ENCODE measurements at regions not wholly inside any gene's neighbourhood (a gene's known extent, or its start where the extent isn't known, plus 50 kb on each side); places are given as distances from the start of the nearest gene placed in this dataset.

DNA sequence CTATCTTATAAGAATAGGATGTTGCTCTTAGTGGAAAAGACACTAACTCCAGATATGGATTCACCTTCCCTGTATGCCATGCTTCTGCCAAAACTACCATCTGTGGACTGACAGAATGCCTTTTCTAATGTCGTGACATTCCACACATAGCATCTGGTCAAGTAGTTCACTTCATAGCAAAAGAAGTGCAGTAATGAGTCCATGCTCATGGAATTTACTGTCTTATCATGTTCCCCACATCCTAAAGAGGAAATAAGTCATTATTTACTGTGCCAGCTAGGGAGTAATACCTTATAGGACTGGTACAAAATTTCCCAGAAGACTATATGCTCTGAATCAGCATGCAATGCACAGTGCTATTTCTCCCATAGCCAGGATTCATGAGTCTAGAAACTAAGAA lies 562.4 kb downstream of the TLL1 start:
- Histone ChIP-seq H3K9me3 (no peaks in the 10 kb centered on the region), H3K4me3 (no peak overlapping the region), H3K36me3 (no peaks in the 10 kb centered on the region), H3K27ac (replicated peaks in 1 of 4) (no peak overlapping the region), H3K27me3 (no peaks in the 10 kb centered on the region), H3K4me1 (no peaks in the 10 kb centered on the region)
- no peak for DNase-seq (ENCODE audit: extremely low spot score)
- intact Hi-C loops (cut with DNase I) = no loop called here
- 30% methylated on average over 1 of the region's 1 CpG for WGBS
- no peak for TF ChIP-seq EP300 (IDR thresholded peaks at IDR 0.05)
- TF ChIP-seq POLR2A (IDR thresholded peaks at IDR 0.05; ENCODE audit: low read depth) = no peak
- TF ChIP-seq, protein P1, sequence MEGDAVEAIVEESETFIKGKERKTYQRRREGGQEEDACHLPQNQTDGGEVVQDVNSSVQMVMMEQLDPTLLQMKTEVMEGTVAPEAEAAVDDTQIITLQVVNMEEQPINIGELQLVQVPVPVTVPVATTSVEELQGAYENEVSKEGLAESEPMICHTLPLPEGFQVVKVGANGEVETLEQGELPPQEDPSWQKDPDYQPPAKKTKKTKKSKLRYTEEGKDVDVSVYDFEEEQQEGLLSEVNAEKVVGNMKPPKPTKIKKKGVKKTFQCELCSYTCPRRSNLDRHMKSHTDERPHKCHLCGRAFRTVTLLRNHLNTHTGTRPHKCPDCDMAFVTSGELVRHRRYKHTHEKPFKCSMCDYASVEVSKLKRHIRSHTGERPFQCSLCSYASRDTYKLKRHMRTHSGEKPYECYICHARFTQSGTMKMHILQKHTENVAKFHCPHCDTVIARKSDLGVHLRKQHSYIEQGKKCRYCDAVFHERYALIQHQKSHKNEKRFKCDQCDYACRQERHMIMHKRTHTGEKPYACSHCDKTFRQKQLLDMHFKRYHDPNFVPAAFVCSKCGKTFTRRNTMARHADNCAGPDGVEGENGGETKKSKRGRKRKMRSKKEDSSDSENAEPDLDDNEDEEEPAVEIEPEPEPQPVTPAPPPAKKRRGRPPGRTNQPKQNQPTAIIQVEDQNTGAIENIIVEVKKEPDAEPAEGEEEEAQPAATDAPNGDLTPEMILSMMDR (IDR thresholded peaks at IDR 0.05) = no peak
- no peak for TF ChIP-seq POLR2AphosphoS5 (IDR thresholded peaks at IDR 0.05)

DNA sequence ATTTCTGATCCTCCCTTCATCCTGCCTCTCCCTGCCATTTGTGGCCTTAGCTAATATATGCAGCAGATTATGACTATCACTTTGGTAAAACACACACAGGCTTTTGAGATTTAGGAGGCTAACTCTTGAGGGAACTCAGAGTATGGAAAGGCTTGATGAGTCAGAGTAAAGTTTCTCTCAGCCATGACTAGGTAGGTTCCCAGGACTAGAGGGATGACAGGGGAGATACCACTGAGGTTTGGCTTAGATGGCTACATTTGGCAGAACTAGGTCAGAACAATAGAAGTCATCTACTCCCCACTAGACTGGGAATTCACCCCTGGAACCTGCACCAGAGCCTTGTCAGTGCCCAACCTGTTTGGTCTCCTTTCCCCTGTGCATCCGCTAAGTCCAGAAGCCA lies 585.7 kb downstream of the TLL1 start:
- 100% methylated on average over 1 of the region's 1 CpG for WGBS

DNA sequence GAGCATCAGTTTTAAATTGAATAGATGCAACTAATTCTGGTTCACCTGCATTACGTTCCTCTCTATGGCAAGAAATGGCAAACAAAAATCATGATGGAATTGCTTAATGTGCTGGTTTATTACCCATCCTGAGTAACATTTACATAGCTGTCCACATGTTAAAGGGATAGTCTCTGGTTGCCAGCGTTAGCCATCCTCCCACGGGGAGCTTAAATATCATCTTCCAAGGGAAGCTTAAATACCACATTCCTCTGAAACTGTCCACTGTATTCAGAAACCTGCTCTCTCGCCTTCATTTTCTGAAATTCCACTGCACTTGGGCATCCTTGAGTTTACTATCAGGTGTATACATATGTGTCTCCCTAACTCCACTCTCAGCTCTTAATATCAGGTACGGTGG lies 586.6 kb downstream of the TLL1 start:
- 81% methylated on average over 4 of the region's 5 CpGs for WGBS
- no peak for TF ChIP-seq POLR2AphosphoS5 (IDR thresholded peaks at IDR 0.05)
- no peak for TF ChIP-seq EP300 (IDR thresholded peaks at IDR 0.05)
- TF ChIP-seq, protein P1 (IDR thresholded peaks at IDR 0.05) = no peak
- TF ChIP-seq POLR2A (IDR thresholded peaks at IDR 0.05; ENCODE audit: low read depth) = no peak
- H3K9me3 ChIP-seq = no peaks in the 10 kb centered on the region
- no peaks in the 10 kb centered on the region for H3K4me1 ChIP-seq
- DNase-seq (ENCODE audit: extremely low spot score) = no peak
- no peaks in the 10 kb centered on the region for H3K27me3 ChIP-seq
- no peaks in the 10 kb centered on the region for H3K36me3 ChIP-seq
- H3K4me3 ChIP-seq = no peak overlapping the region
- intact Hi-C loops (cut with DNase I) = no loop called here
- H3K27ac ChIP-seq (replicated peaks in 1 of 4) = no peak overlapping the region

More for the DNA sequence above, 585.7 kb downstream of the TLL1 start:
- Histone ChIP-seq H3K36me3 (no peaks in the 10 kb centered on the region), H3K27me3 (no peaks in the 10 kb centered on the region), H3K4me3 (no peak overlapping the region), H3K27ac (replicated peaks in 1 of 4) (no peak overlapping the region), H3K4me1 (no peaks in the 10 kb centered on the region), H3K9me3 (no peaks in the 10 kb centered on the region)
- intact Hi-C loops (cut with DNase I) = no loop called here
- TF ChIP-seq, protein P1 (IDR thresholded peaks at IDR 0.05) = no peak
- TF ChIP-seq POLR2AphosphoS5 (IDR thresholded peaks at IDR 0.05) (no peak), EP300 (IDR thresholded peaks at IDR 0.05) (no peak), POLR2A (IDR thresholded peaks at IDR 0.05; ENCODE audit: low read depth) (no peak)
- no peak for DNase-seq (ENCODE audit: extremely low spot score)

DNA sequence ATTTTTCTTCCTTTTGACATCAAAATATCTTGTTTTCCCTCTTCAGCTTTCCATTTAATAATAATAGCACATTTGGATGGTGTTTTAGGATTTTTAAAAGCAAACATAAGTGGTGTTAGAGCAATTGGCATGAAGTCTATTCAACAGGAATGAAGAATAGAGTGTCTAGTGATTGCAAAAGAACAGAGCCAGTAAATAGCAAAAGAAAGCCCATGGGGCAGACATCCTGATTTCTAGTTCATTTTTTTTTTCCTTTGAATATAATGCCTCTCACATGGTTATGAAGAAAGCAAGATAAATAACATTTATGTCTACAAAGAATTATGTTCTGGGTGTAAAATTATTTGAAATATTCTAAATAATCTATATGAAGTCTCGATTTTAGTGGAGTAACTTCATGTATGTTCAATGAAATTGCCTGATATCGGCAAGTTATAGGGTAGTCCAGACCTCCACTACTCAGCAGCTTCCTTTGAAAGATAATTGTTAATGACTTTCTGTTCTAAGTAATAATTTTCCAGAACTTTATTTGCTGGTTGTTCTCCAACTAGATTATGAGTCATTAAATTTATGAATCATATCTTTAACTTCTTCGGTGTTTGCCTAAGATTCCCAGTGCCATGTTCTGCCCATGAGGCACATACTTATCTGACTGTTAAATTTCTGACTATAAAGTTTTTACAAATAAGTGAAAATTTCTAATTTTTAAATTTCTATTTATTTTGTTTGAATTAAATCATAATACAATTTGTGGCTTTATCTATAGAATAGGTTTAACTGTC lies 587.9 kb downstream of the TLL1 start:
- H3K36me3 ChIP-seq = no peaks in the 10 kb centered on the region
- no peak for TF ChIP-seq EP300 (IDR thresholded peaks at IDR 0.05)
- TF ChIP-seq, protein P1 (IDR thresholded peaks at IDR 0.05) = no peak
- TF ChIP-seq POLR2A (IDR thresholded peaks at IDR 0.05; ENCODE audit: low read depth) = no peak
- TF ChIP-seq POLR2AphosphoS5 (IDR thresholded peaks at IDR 0.05) = no peak
- no peaks in the 10 kb centered on the region for H3K9me3 ChIP-seq
- no peaks in the 10 kb centered on the region for H3K27me3 ChIP-seq
- 59% methylated on average over 3 of the region's 3 CpGs for WGBS
- no peak for DNase-seq (ENCODE audit: extremely low spot score)
- H3K27ac ChIP-seq (replicated peaks in 1 of 4) = no peak overlapping the region
- H3K4me1 ChIP-seq = no peaks in the 10 kb centered on the region
- H3K4me3 ChIP-seq = no peak overlapping the region
- intact Hi-C loops (cut with DNase I) = no loop called here

DNA sequence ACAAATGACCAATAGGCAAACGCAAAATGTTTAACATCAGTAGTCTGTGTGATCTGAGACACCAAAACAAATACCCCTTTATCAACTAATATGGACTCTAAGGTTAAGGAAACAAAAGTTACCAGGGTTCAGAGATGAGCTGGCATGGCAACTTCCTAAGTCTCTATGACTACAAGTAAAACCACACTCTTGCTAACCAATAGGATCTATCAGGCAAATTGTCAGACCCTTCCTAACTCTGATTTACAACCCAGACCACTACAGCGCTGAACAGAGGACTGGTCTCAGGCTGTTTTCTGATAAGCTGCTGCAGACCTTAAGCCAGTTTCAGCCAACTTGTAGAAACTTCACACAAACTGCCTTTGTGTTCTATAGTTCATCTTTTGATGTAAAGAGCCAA lies 608.0 kb downstream of the TLL1 start:
- intact Hi-C loops (cut with DNase I) = no loop called here
- no peaks in the 10 kb centered on the region for H3K9me3 ChIP-seq
- H3K36me3 ChIP-seq = no peaks in the 10 kb centered on the region
- 68% methylated on average over 2 of the region's 2 CpGs for WGBS
- H3K27me3 ChIP-seq = no peaks in the 10 kb centered on the region
- H3K4me1 ChIP-seq = no peaks in the 10 kb centered on the region
- TF ChIP-seq, protein P1 (IDR thresholded peaks at IDR 0.05) = no peak
- TF ChIP-seq POLR2AphosphoS5 (IDR thresholded peaks at IDR 0.05) (no peak), EP300 (IDR thresholded peaks at IDR 0.05) (no peak), POLR2A (IDR thresholded peaks at IDR 0.05; ENCODE audit: low read depth) (no peak)
- no peak for DNase-seq (ENCODE audit: extremely low spot score)
- H3K4me3 ChIP-seq = no peak overlapping the region
- no peak overlapping the region for H3K27ac ChIP-seq (replicated peaks in 1 of 4)

Data from esophagus muscularis mucosa (tissue), 4 donors.